Body of pancreas (tissue), 4 donors: ENCODE measurements at regions not wholly inside any gene's neighbourhood (a gene's known extent, or its start where the extent isn't known, plus 50 kb on each side); places are given as distances from the start of the nearest gene placed in this dataset.

ENCODE experiments used
- POLR2A ChIP-seq, 3 donors: fragments of 450-650 bp; IDR thresholded peaks; one replicate each; pipeline ENCODE4 v1.6.1; 2016; ENCODE audit warnings: antibody characterized with exemption in 3 of 3, mild to moderate bottlenecking in 2 of 3
- TF ChIP-seq, protein P1 (sequence below), 7 experiments: fragments of 450-650 bp in 4 of 7; fragments of 200-600 bp in 3 of 7; sonication (generic) in 3 of 7; IDR thresholded peaks; one replicate each; pipeline ENCODE4 v1.5.1; 2016 to 2019; ENCODE audit warnings: antibody characterized with exemption in 7 of 7

DNA sequence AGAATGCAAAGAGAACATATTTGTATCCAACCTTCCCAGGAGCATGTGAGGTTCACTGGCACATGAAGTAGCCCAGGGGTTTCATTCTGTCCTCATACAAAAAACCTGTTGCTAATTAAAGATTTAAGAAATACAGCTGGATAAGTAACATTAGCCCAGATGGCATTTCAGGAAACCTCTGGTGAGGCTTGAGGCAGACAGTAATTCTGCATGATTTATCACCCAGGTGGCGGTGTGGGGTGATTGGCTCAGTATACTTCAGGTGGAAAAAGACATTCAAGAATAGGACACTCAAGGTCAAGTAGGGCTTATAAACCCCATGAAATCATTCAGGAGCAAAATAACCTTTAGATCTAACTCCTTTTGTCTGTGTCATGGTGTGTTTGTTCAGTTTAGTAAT lies 237.4 kb downstream of the RNF144A start:
- TF ChIP-seq POLR2A (IDR thresholded peaks at IDR 0.05): no peak
- TF ChIP-seq, protein P1, sequence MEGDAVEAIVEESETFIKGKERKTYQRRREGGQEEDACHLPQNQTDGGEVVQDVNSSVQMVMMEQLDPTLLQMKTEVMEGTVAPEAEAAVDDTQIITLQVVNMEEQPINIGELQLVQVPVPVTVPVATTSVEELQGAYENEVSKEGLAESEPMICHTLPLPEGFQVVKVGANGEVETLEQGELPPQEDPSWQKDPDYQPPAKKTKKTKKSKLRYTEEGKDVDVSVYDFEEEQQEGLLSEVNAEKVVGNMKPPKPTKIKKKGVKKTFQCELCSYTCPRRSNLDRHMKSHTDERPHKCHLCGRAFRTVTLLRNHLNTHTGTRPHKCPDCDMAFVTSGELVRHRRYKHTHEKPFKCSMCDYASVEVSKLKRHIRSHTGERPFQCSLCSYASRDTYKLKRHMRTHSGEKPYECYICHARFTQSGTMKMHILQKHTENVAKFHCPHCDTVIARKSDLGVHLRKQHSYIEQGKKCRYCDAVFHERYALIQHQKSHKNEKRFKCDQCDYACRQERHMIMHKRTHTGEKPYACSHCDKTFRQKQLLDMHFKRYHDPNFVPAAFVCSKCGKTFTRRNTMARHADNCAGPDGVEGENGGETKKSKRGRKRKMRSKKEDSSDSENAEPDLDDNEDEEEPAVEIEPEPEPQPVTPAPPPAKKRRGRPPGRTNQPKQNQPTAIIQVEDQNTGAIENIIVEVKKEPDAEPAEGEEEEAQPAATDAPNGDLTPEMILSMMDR (IDR thresholded peaks at IDR 0.05): no peak
